Neuronal stem cell (in vitro differentiated cells): ENCODE measurements at regions not wholly inside any gene's neighbourhood (a gene's known extent, or its start where the extent isn't known, plus 50 kb on each side); places are given as distances from the start of the nearest gene placed in this dataset.

Experiments
- DNase-seq: peaks from one replicate; pipeline ENCODE4 v3.0.0-alpha.2; 2013; ENCODE audit warnings: low spot score
- H2AFZ ChIP-seq: one replicate; pipeline ENCODE4 v1.6.1; 2013; ENCODE audit warnings: mild to moderate bottlenecking, low read length, inconsistent platforms
- H2AK5ac ChIP-seq: 2 replicates; pipeline ENCODE4 v1.6.1; 2013; ENCODE audit warnings: low read depth, mild to moderate bottlenecking, inconsistent platforms, low read length, moderate library complexity, mixed read lengths
- H2BK120ac ChIP-seq: 2 replicates; pipeline ENCODE4 v1.6.1; 2013; ENCODE audit warnings: low read depth, mild to moderate bottlenecking, inconsistent platforms, low read length, moderate library complexity, mixed read lengths
- H2BK12ac ChIP-seq: one replicate; pipeline ENCODE4 v1.6.1; 2013; ENCODE audit warnings: low read length, inconsistent platforms
- H2BK15ac ChIP-seq: 2 replicates; pipeline ENCODE4 v1.6.1; 2013; ENCODE audit warnings: mild to moderate bottlenecking, low read length, inconsistent platforms, mixed read lengths
- H2BK5ac ChIP-seq: one replicate; pipeline ENCODE4 v1.6.1; 2013; ENCODE audit warnings: inconsistent platforms, mild to moderate bottlenecking, low read length, moderate library complexity
- H3K14ac ChIP-seq: one replicate; pipeline ENCODE4 v1.6.1; 2013; ENCODE audit warnings: low read length, inconsistent platforms
- H3K18ac ChIP-seq: 2 replicates; pipeline ENCODE4 v1.6.1; 2013; ENCODE audit warnings: low read length, inconsistent platforms
- H3K23ac ChIP-seq: 2 replicates; pipeline ENCODE4 v1.6.1; 2013; ENCODE audit warnings: low read depth, mild to moderate bottlenecking, mixed read lengths, low read length, inconsistent platforms; ENCODE audit not compliant: poor library complexity
- H3K27ac ChIP-seq: replicated peaks from 3 replicates; pipeline ENCODE4 v1.5.1; 2013; ENCODE audit warnings: low read length, inconsistent platforms
- H3K27me3 ChIP-seq, 3 experiments: 2 replicates each; pipeline ENCODE4 v1.6.1; 2013; ENCODE audit warnings: low read length in 3 of 3, mild to moderate bottlenecking in 2 of 3, inconsistent platforms in 1 of 3, low read depth in 1 of 3, mixed read lengths in 1 of 3, moderate library complexity in 1 of 3; ENCODE audit not compliant: control insufficient read depth in 3 of 3, insufficient read depth in 3 of 3
- H3K36me3 ChIP-seq, 2 donors: replicated peaks in 1 of 2; 2 replicates each; pipeline ENCODE4 v1.6.1; 2013; ENCODE audit warnings: low read length in 2 of 2; ENCODE audit not compliant: control insufficient read depth in 2 of 2, insufficient read depth in 2 of 2
- H3K4ac ChIP-seq: 2 replicates; pipeline ENCODE4 v1.6.1; 2013; ENCODE audit warnings: inconsistent platforms, mild to moderate bottlenecking, low read length, moderate library complexity
- H3K4me1 ChIP-seq, 2 donors: 1 replicate in 1 of 2; 2 replicates in 1 of 2; pipeline ENCODE4 v1.6.1; 2013; ENCODE audit warnings: low read length in 2 of 2, low read depth in 1 of 2; ENCODE audit not compliant: control insufficient read depth in 2 of 2, insufficient read depth in 1 of 2
- H3K4me2 ChIP-seq: one replicate; pipeline ENCODE4 v1.6.1; 2013; ENCODE audit warnings: mild to moderate bottlenecking, low read length, inconsistent platforms; ENCODE audit not compliant: insufficient read depth, poor library complexity, severe bottlenecking
- H3K4me3 ChIP-seq, 2 donors: 2 replicates each; pipeline ENCODE4 v1.5.1; 2013; ENCODE audit warnings: low read length in 2 of 2, mild to moderate bottlenecking in 2 of 2, inconsistent platforms in 1 of 2, moderate library complexity in 1 of 2
- H3K79me1 ChIP-seq: one replicate; pipeline ENCODE4 v1.6.1; 2013; ENCODE audit warnings: low read depth, mild to moderate bottlenecking, inconsistent platforms, low read length, moderate library complexity
- H3K9ac ChIP-seq: one replicate; pipeline ENCODE4 v1.6.1; 2013; ENCODE audit warnings: mild to moderate bottlenecking, low read depth, low read length, inconsistent platforms; ENCODE audit not compliant: poor library complexity
- H3K9me3 ChIP-seq, 2 donors: replicated peaks in 1 of 2; 2 replicates each; pipeline versions ENCODE3 to v1.6.1; 2013; ENCODE audit warnings: low read length in 2 of 2, mild to moderate bottlenecking in 2 of 2, inconsistent platforms in 1 of 2, low read depth in 1 of 2, mixed read lengths in 1 of 2, moderate library complexity in 1 of 2; ENCODE audit not compliant: control insufficient read depth in 2 of 2, insufficient read depth in 1 of 2
- H4K8ac ChIP-seq: one replicate; pipeline ENCODE4 v1.6.1; 2013; ENCODE audit warnings: low read depth, mild to moderate bottlenecking, inconsistent platforms, low read length, moderate library complexity
- H4K91ac ChIP-seq: one replicate; pipeline ENCODE4 v1.6.1; 2013; ENCODE audit warnings: low read length, low read depth, mild to moderate bottlenecking, inconsistent platforms; ENCODE audit not compliant: poor library complexity
- WGBS, 2 donors: extraction: QIAGEN DNeasy Blood & Tissue Kit; methylation state at CpG; one replicate each; pipeline ENCODE4 v1.1.7; 2013; ENCODE audit warnings: missing lambda C conversion rate in 2 of 2, mixed read lengths in 1 of 2; ENCODE audit not compliant: insufficient read length in 2 of 2, insufficient replicate concordance in 1 of 2; ENCODE audit errors: extremely low coverage in 2 of 2; 5-methylcytosine and 5-hydroxymethylcytosine counted together

DNA sequence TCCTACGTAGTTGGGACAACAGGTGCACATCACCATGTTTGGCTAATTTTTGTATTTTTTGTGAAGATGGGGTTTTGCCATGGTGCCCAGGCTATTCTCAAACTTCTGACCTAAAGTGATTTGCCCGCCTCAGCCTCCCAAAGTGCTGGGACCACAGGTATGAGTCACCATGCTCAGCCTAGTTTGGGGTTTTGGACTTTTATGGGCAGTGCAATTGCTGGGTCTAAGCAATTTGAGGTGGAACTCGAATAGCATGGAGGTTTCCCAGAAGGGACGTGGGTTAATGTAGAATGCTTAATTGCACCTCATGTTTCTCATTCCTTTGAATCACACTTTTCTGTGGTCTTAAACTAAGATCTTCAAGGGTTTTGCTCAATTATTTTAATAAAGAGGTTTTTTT is 102.3 kb upstream of the EPHA4 start:
- peaks cover 0 to 1% of the 10 kb centered on the region in 2 donors for H3K4me1 ChIP-seq
- H3K18ac ChIP-seq, result no peak overlapping the region
- DNase-seq, result no peak
- no peak overlapping the region for H3K9ac ChIP-seq
- no peak overlapping the region for H4K8ac ChIP-seq
- H4K91ac ChIP-seq, result no peak overlapping the region
- H3K23ac ChIP-seq, result no peak overlapping the region
- H3K79me1 ChIP-seq, result no peaks in the 10 kb centered on the region
- H2BK12ac ChIP-seq, result no peak overlapping the region
- no peak overlapping the region for H3K27ac ChIP-seq
- no peaks in the 10 kb centered on the region for H3K9me3 ChIP-seq
- H2AK5ac ChIP-seq, result no peak overlapping the region
- no peak overlapping the region for H2BK5ac ChIP-seq
- H2BK120ac ChIP-seq, result no peak overlapping the region
- no peak overlapping the region for H2BK15ac ChIP-seq
- H3K14ac ChIP-seq, result no peak overlapping the region
- H3K4me2 ChIP-seq, result no peak overlapping the region
- H3K27me3 ChIP-seq, result no peaks in the 10 kb centered on the region
- no peak overlapping the region for H2AFZ ChIP-seq
- no peak overlapping the region for H3K4me3 ChIP-seq
- H3K36me3 ChIP-seq, result no peaks in the 10 kb centered on the region
- H3K4ac ChIP-seq, result no peak overlapping the region
- no CpG with 5 or more reads among the region's 4 CpGs for WGBS, 2 donors

DNA sequence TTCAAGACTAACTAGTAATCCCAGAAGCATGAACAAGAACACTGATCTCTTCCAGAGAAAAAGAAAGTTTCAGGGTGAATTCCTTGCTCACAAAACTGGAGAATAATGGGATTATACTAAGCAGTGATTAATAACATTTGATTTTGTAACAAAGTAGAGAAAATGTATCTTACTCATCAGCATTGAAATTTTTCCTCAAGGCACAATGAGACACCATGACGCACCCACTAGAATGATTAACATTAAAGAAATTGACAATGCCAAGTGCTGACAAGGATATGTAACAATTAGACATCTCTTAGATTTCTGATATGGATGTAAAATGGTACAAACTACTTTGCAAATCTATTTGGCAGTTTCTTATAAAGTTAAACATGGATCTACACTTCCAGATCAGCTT is 101.1 kb upstream of the EPHA4 start:
- Histone ChIP-seq H2AK5ac (no peak overlapping the region), H4K91ac (no peak overlapping the region), H2AFZ (no peak overlapping the region), H3K4me3 (no peak overlapping the region), H3K27ac (no peak overlapping the region), H3K36me3 (no peaks in the 10 kb centered on the region), H3K4ac (no peak overlapping the region), H4K8ac (no peak overlapping the region), H2BK12ac (no peak overlapping the region), H2BK120ac (no peak overlapping the region), H2BK15ac (no peak overlapping the region), H3K14ac (no peak overlapping the region), H3K18ac (no peak overlapping the region), H3K79me1 (no peaks in the 10 kb centered on the region), H3K4me2 (no peak overlapping the region), H3K9me3 (no peaks in the 10 kb centered on the region), H3K23ac (no peak overlapping the region), H2BK5ac (no peak overlapping the region), H3K9ac (no peak overlapping the region), H3K27me3 (no peaks in the 10 kb centered on the region), H3K4me1 (no peaks in the 10 kb centered on the region)
- WGBS, 2 donors, result no CpG with 5 or more reads among the region's 1 CpG
- DNase-seq, result no peak

DNA sequence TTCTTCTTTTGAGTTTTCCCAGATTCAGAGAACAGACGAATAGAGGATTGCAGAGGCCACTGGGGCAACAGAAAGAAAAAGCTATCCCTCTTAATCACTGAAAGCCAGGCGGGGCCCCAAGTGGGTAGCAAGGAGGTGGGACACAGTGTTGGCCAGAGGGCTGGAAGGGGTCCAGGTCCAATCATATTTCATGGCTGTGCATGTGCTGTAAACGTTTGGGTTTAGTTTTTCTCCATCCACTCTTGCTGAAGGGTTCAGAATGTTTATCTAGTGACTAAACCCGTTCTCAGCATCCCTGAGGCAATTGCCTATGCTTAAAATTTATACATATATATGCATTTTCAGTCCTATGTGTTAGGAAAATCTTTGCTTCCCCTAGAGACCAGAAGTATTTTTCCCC is 99.4 kb upstream of the EPHA4 start:
- Histone ChIP-seq H3K9me3 (no peaks in the 10 kb centered on the region), H3K27ac (no peak overlapping the region), H2BK12ac (no peak overlapping the region), H3K4me3 (no peak overlapping the region), H3K9ac (no peak overlapping the region), H3K4me1 (no peaks in the 10 kb centered on the region), H2BK15ac (no peak overlapping the region), H3K4ac (no peak overlapping the region), H3K27me3 (no peaks in the 10 kb centered on the region), H3K14ac (no peak overlapping the region), H3K36me3 (no peaks in the 10 kb centered on the region), H2AFZ (no peak overlapping the region), H3K23ac (no peak overlapping the region), H4K8ac (no peak overlapping the region), H3K79me1 (no peaks in the 10 kb centered on the region), H3K18ac (no peak overlapping the region), H4K91ac (no peak overlapping the region), H2BK5ac (no peak overlapping the region), H2BK120ac (no peak overlapping the region), H3K4me2 (no peak overlapping the region), H2AK5ac (no peak overlapping the region)
- DNase-seq, result no peak
- no CpG with 5 or more reads among the region's 4 CpGs for WGBS, 2 donors

DNA sequence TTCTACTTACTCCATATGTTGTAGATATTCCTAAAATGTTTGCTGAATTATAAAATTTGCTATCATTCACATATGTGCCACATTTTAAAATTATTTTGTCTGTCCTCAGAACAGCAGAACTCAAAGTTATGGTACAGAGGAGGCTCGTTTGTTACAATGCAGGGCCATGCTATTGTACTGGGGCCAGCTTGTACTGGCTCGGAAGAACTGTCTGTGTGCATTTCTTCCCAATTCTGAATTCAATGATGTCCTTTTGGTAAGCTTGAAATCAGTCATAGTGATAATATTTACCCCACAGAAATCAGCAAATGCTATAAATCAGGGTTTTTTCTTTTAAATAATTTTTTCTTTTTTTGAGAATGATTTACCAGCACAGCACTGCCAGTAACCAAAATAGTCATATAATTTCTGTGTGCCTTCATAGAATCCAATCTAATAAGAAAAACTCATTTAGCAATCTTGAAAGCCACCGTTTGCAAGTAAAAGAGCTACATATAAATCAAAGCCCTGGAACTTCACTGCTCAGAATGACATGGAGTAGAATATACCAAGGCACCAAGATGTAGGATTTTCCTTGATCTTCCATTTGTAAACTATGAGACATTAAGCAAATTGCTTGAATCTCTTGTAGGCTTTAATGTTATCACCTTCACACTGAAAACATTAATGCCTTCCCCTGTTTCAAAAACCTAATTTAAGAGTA is 90.7 kb upstream of the EPHA4 start:
- no peak overlapping the region for H2BK120ac ChIP-seq
- no peak overlapping the region for H3K27ac ChIP-seq
- H4K91ac ChIP-seq, result no peak overlapping the region
- WGBS, 2 donors, result no CpG with 5 or more reads among the region's 3 CpGs
- H3K36me3 ChIP-seq, result no peaks in the 10 kb centered on the region
- H2AFZ ChIP-seq, result no peak overlapping the region
- DNase-seq, result no peak
- no peak overlapping the region for H2BK5ac ChIP-seq
- H3K9me3 ChIP-seq, result no peaks in the 10 kb centered on the region
- no peaks in the 10 kb centered on the region for H3K79me1 ChIP-seq
- H3K4me3 ChIP-seq, result no peak overlapping the region
- H2BK15ac ChIP-seq, result no peak overlapping the region
- no peak overlapping the region for H3K9ac ChIP-seq
- no peak overlapping the region for H2BK12ac ChIP-seq
- peaks cover 0 to 3% (median 0%) of the 10 kb centered on the region in 3 experiments for H3K27me3 ChIP-seq
- H3K4ac ChIP-seq, result no peak overlapping the region
- H3K18ac ChIP-seq, result no peak overlapping the region
- no peak overlapping the region for H3K4me2 ChIP-seq
- no peaks in the 10 kb centered on the region for H3K4me1 ChIP-seq
- no peak overlapping the region for H4K8ac ChIP-seq
- no peak overlapping the region for H3K23ac ChIP-seq
- no peak overlapping the region for H2AK5ac ChIP-seq
- no peak overlapping the region for H3K14ac ChIP-seq
